Endothelial cell of umbilical vein (primary cell): ENCODE measurements at regions not wholly inside any gene's neighbourhood (a gene's known extent, or its start where the extent isn't known, plus 50 kb on each side); places are given as distances from the start of the nearest gene placed in this dataset.

Experiments used
- BruUV-seq: library from RNA; stranded (reverse); fragments of 400-500 nt; replicated peaks from 2 replicates; lab custom pipeline; 2021; lab: Mats Ljungman, UMichigan
- CTCF ChIA-PET: fragments of 300-600, 350-600 bp; sonication (Branson Sonifier 250); formaldehyde crosslinking; loops from one replicate; lab custom pipeline; 2021; ENCODE audit warnings: antibody characterized with exemption, inconsistent platforms; lab: Charles Lee
- POLR2A ChIA-PET: fragments of 300-600, 350-600 bp; sonication (Branson Sonifier 250); formaldehyde crosslinking; loops from one replicate; lab custom pipeline; 2021; ENCODE audit warnings: antibody characterized with exemption, inconsistent platforms; lab: Charles Lee
- DNase-seq: peaks from one replicate; pipeline ENCODE4 v3.0.0-alpha.2; 2011; ENCODE audit warnings: low read depth, low spot score
- FAIRE-seq: peaks from 2 replicates; lab custom pipeline; 2011; peaks lifted over from hg19 to GRCh38; lab: Jason Lieb, UNC
- H2AFZ ChIP-seq: 2 replicates; pipeline ENCODE4 v1.6.0; 2012; ENCODE audit warnings: low read depth, low read length, control low read depth, inconsistent platforms
- H3K27ac ChIP-seq: 2 replicates; pipeline ENCODE4 v1.5.1; 2011; ENCODE audit warnings: low read depth, mild to moderate bottlenecking, control low read depth, low read length, moderate library complexity; ENCODE audit not compliant: insufficient read depth
- H3K27me3 ChIP-seq, 2 experiments: 2 replicates each; pipeline versions ENCODE4 v1.6.0 to v1.6.1; 2011; ENCODE audit warnings: low read length in 2 of 2, mixed read lengths in 1 of 2; ENCODE audit not compliant: control insufficient read depth in 2 of 2, insufficient read depth in 2 of 2
- H3K36me3 ChIP-seq, 2 experiments: 2 replicates in 1 of 2; 3 replicates in 1 of 2; pipeline ENCODE4 v1.5.1; 2011; ENCODE audit warnings: low read length in 2 of 2, mild to moderate bottlenecking in 1 of 2, moderate library complexity in 1 of 2; ENCODE audit not compliant: control insufficient read depth in 2 of 2, insufficient read depth in 2 of 2; ENCODE audit errors: extremely low read depth in 1 of 2
- H3K4me1 ChIP-seq: 3 replicates; pipeline ENCODE4 v1.5.1; 2011; ENCODE audit warnings: mild to moderate bottlenecking, low read length; ENCODE audit not compliant: control insufficient read depth, insufficient read depth; ENCODE audit errors: extremely low read depth
- H3K4me2 ChIP-seq: 2 replicates; pipeline ENCODE4 v1.6.1; 2011; ENCODE audit warnings: low read length, control low read depth, mixed read lengths; ENCODE audit not compliant: insufficient read depth
- H3K4me3 ChIP-seq, 3 experiments: fragments of 200-600 bp in 1 of 3; sonication (generic), shearing (Covaris generic) in 1 of 3; replicated peaks in 1 of 3; 2 replicates each; pipeline ENCODE4 v1.5.1; 2011 to 2016; ENCODE audit warnings: control low read depth in 3 of 3, low read length in 3 of 3, mild to moderate bottlenecking in 2 of 3, inconsistent platforms in 1 of 3, low read depth in 1 of 3, moderate library complexity in 1 of 3; ENCODE audit not compliant: insufficient read depth in 1 of 3
- H3K79me2 ChIP-seq: 2 replicates; pipeline ENCODE4 v1.6.0; 2012; ENCODE audit warnings: low read length, inconsistent platforms; ENCODE audit not compliant: control insufficient read depth, insufficient read depth
- H3K9ac ChIP-seq: replicated peaks from 2 replicates; pipeline ENCODE3; 2011; ENCODE audit warnings: low read length, control low read depth; ENCODE audit not compliant: insufficient read depth; ENCODE audit errors: extremely low read depth
- H3K9me1 ChIP-seq: replicated peaks from 3 replicates; pipeline ENCODE4 v1.6.0; 2011; ENCODE audit warnings: mild to moderate bottlenecking, low read length; ENCODE audit not compliant: control insufficient read depth, insufficient read depth; ENCODE audit errors: extremely low read depth
- H3K9me3 ChIP-seq: replicated peaks from 2 replicates; pipeline ENCODE4 v1.5.1; 2012; ENCODE audit warnings: low read length, inconsistent platforms; ENCODE audit not compliant: control insufficient read depth, insufficient read depth
- H4K20me1 ChIP-seq: replicated peaks from 2 replicates; pipeline ENCODE3; 2011; ENCODE audit warnings: mild to moderate bottlenecking, low read length; ENCODE audit not compliant: control insufficient read depth, insufficient read depth; ENCODE audit errors: extremely low read depth
- CTCF ChIP-seq, 2 donors: IDR thresholded peaks; 1 replicate in 1 of 2; 2 replicates in 1 of 2; pipeline ENCODE4 v1.5.1; 2011; ENCODE audit warnings: low read length in 2 of 2, mild to moderate bottlenecking in 2 of 2, moderate library complexity in 2 of 2, control low read depth in 1 of 2, inconsistent platforms in 1 of 2, low read depth in 1 of 2; ENCODE audit not compliant: insufficient read depth in 1 of 2; ENCODE audit errors: extremely low read depth in 1 of 2
- EZH2 ChIP-seq: IDR thresholded peaks from 2 replicates; pipeline ENCODE4 v1.6.1; 2012; ENCODE audit warnings: borderline replicate concordance, low read depth, mild to moderate bottlenecking, moderate library complexity, low read length, inconsistent platforms; ENCODE audit not compliant: severe bottlenecking
- GATA2 ChIP-seq: IDR thresholded peaks from 2 replicates; pipeline ENCODE4 v1.7.0; 2011; ENCODE audit warnings: low read depth, mild to moderate bottlenecking, moderate library complexity, mixed read lengths, low read length; ENCODE audit not compliant: insufficient read length, insufficient read depth
- JUN ChIP-seq: IDR thresholded peaks from 2 replicates; pipeline ENCODE4 v1.6.1; 2011; ENCODE audit warnings: borderline replicate concordance, low read depth; ENCODE audit not compliant: insufficient read length, insufficient read depth
- MAX ChIP-seq: IDR thresholded peaks from 2 replicates; pipeline ENCODE4 v1.6.1; 2011; ENCODE audit not compliant: insufficient read depth, insufficient read length
- MYC ChIP-seq: IDR thresholded peaks from one replicate; pipeline ENCODE4 v1.6.1; 2011; ENCODE audit warnings: mild to moderate bottlenecking, low read depth, low read length
- POLR2A ChIP-seq: IDR thresholded peaks from 2 replicates; pipeline ENCODE4 v1.6.1; 2012; ENCODE audit warnings: low read depth, mild to moderate bottlenecking, control low read depth, low read length
- POLR2AphosphoS5 ChIP-seq: IDR thresholded peaks from 2 replicates; pipeline ENCODE4 v1.6.1; 2012; ENCODE audit warnings: low read depth, mild to moderate bottlenecking, control low read depth, low read length, moderate library complexity; ENCODE audit not compliant: insufficient read depth
- dilution Hi-C: fragments of 300-500 bp; cut with MboI; formaldehyde crosslinking; loops from one replicate; pipeline ENCODE4 v1.15.0; 2019; ENCODE audit warnings: low sequenced_read_pairs; ENCODE audit not compliant: extremely low pct_ligation_motif_present
- intact Hi-C: fragments of 100-400 bp; cut with micrococcal nuclease; formaldehyde crosslinking; loops from one replicate; pipeline ENCODE4 v1.10.0; 2022

GRCh38 chr11:23973244-23973643, 523.6 kb upstream of the LUZP2 start:
- H4K20me1 ChIP-seq: no peaks in the 10 kb centered on the region
- H3K9me3 ChIP-seq: no peaks in the 10 kb centered on the region
- H3K9ac ChIP-seq: no peak overlapping the region
- no peaks in the 10 kb centered on the region for H3K9me1 ChIP-seq
- H3K4me2 ChIP-seq: no peak overlapping the region
- FAIRE-seq (no peak), DNase-seq (no peak)
- ChIA-PET POLR2A (no interaction called here), CTCF (no interaction called here)
- no peak for TF ChIP-seq MYC
- no peak for TF ChIP-seq JUN
- no peak for TF ChIP-seq EZH2
- TF ChIP-seq GATA2: no peak
- TF ChIP-seq MAX: no peak
- TF ChIP-seq POLR2A: no peak
- TF ChIP-seq CTCF (IDR thresholded peaks at IDR 0.05; ENCODE audit: extremely low read depth in 1 of 2, insufficient read depth in 1 of 2, low read depth in 1 of 2, low read length in 2 of 2): no peak
- no peak for TF ChIP-seq POLR2AphosphoS5
- no peak overlapping the region for H3K27ac ChIP-seq
- H3K4me1 ChIP-seq: no peaks in the 10 kb centered on the region
- H2AFZ ChIP-seq: no peak overlapping the region
- no peak overlapping the region for H3K4me3 ChIP-seq
- dilution Hi-C loops (no loop called here), intact Hi-C loops (no loop called here)
- H3K36me3 ChIP-seq: no peaks in the 10 kb centered on the region
- no peaks in the 10 kb centered on the region for H3K79me2 ChIP-seq
- BruUV-seq: no TSS peak
- H3K27me3 ChIP-seq: no peaks in the 10 kb centered on the region
